Testis (tissue), 2 donors: ENCODE measurements at regions not wholly inside any gene's neighbourhood (a gene's known extent, or its start where the extent isn't known, plus 50 kb on each side); places are given as distances from the start of the nearest gene placed in this dataset.

Experiments
- DNase-seq: peaks from one replicate; pipeline ENCODE4 v3.0.0-alpha.2; 2019
- H3K27ac ChIP-seq, 2 donors: fragments of 200-600 bp; sonication (generic); one replicate each; pipeline ENCODE4 v1.5.1; 2019
- H3K27me3 ChIP-seq: fragments of 200-600 bp; sonication (generic); one replicate; pipeline ENCODE4 v1.5.1; 2019
- H3K36me3 ChIP-seq: fragments of 200-600 bp; sonication (generic); one replicate; pipeline ENCODE4 v1.5.1; 2017; ENCODE audit warnings: low read depth; ENCODE audit errors: missing control alignments
- H3K4me1 ChIP-seq: fragments of 200-600 bp; sonication (generic); one replicate; pipeline ENCODE4 v1.5.1; 2019
- H3K4me3 ChIP-seq, 2 donors: fragments of 200-600 bp; sonication (generic); one replicate each; pipeline ENCODE4 v1.5.1; 2017 to 2019
- H3K9me3 ChIP-seq: fragments of 200-600 bp; sonication (generic); one replicate; pipeline ENCODE4 v1.5.1; 2017
- POLR2A ChIP-seq: fragments of 450-650 bp; IDR thresholded peaks from one replicate; pipeline ENCODE4 v1.6.1; 2017; ENCODE audit warnings: antibody characterized with exemption, mild to moderate bottlenecking, moderate library complexity
- WGBS, 2 donors: methylation state at CpG; one replicate each; pipeline ENCODE4 v1.1.5; 2018; 5-methylcytosine and 5-hydroxymethylcytosine counted together
- intact Hi-C: fragments of 100-400 bp; cut with DNase I; formaldehyde crosslinking; loops from one replicate; pipeline ENCODE4 v1.15.1; 2023; ENCODE audit warnings: low total_unique reads
- TF ChIP-seq, protein P1 (sequence below), 3 experiments: fragments of 450-650 bp in 2 of 3; fragments of 200-600 bp in 1 of 3; sonication (generic) in 1 of 3; IDR thresholded peaks; one replicate each; pipeline ENCODE4 v1.5.1; 2016 to 2019; ENCODE audit warnings: antibody characterized with exemption in 3 of 3, mild to moderate bottlenecking in 2 of 3, moderate library complexity in 1 of 3

DNA sequence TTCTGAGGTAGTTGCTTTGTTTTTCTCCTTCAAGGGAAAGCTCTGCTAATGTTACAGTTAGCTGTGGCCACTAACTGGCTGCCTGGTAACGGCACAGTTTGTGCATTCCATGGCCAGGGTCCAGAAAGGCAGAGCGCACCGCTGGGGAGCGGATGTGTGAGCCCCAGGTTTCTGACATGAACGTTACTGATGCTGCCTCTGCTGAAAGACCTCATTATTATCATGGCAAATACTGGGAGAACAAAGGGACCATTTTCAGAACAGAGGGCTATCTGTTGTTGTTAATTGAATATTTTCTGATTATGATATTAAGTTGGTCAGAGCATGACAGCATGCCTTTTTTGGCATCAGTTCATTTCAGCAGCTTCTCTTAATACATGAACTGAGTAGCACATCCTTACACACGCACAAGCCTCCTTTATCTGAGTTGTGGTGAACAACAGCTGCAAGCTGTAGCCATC lies 134.1 kb downstream of the NUDT12 start:
- Histone ChIP-seq H3K27ac (no peak overlapping the region), H3K9me3 (no peaks in the 10 kb centered on the region), H3K4me3 (no peak overlapping the region), H3K27me3 (no peaks in the 10 kb centered on the region), H3K36me3 (no peaks in the 10 kb centered on the region), H3K4me1 (no peaks in the 10 kb centered on the region)
- intact Hi-C loops, result no loop called here
- TF ChIP-seq, protein P1, sequence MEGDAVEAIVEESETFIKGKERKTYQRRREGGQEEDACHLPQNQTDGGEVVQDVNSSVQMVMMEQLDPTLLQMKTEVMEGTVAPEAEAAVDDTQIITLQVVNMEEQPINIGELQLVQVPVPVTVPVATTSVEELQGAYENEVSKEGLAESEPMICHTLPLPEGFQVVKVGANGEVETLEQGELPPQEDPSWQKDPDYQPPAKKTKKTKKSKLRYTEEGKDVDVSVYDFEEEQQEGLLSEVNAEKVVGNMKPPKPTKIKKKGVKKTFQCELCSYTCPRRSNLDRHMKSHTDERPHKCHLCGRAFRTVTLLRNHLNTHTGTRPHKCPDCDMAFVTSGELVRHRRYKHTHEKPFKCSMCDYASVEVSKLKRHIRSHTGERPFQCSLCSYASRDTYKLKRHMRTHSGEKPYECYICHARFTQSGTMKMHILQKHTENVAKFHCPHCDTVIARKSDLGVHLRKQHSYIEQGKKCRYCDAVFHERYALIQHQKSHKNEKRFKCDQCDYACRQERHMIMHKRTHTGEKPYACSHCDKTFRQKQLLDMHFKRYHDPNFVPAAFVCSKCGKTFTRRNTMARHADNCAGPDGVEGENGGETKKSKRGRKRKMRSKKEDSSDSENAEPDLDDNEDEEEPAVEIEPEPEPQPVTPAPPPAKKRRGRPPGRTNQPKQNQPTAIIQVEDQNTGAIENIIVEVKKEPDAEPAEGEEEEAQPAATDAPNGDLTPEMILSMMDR (IDR thresholded peaks at IDR 0.05), result no peak
- TF ChIP-seq POLR2A, result no peak
- WGBS, 2 donors, result 37 to 43% methylated on average over 6 of the region's 6 CpGs
- DNase-seq, result peak; percentile 74

DNA sequence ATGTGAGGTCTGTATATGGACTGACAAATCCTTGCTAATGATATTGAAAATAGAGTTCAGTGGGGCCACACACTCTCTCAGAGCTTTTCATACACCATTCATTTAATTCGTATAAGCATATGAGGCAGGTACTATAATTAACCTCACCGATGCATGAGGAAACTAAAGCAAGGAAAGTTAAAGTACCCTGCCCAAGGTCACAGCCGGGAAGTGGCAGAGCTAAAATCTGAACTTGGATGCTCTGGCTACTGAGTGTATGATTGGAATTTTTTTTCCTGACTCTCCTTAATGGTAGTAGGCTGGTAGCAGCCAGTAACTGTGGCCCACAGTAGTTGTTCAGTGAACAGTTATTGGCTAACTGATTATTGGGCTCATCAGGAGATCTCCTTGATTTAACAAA lies 135.3 kb downstream of the NUDT12 start:
- Histone ChIP-seq H3K27me3 (no peaks in the 10 kb centered on the region), H3K4me3 (no peak overlapping the region), H3K36me3 (no peaks in the 10 kb centered on the region), H3K27ac (no peak overlapping the region), H3K9me3 (no peaks in the 10 kb centered on the region), H3K4me1 (no peaks in the 10 kb centered on the region)
- 59 to 69% methylated on average over 3 of the region's 3 CpGs for WGBS, 2 donors
- TF ChIP-seq POLR2A, result no peak
- TF ChIP-seq, protein P1 (IDR thresholded peaks at IDR 0.05), result no peak
- intact Hi-C loops, result no loop called here
- no peak for DNase-seq

DNA sequence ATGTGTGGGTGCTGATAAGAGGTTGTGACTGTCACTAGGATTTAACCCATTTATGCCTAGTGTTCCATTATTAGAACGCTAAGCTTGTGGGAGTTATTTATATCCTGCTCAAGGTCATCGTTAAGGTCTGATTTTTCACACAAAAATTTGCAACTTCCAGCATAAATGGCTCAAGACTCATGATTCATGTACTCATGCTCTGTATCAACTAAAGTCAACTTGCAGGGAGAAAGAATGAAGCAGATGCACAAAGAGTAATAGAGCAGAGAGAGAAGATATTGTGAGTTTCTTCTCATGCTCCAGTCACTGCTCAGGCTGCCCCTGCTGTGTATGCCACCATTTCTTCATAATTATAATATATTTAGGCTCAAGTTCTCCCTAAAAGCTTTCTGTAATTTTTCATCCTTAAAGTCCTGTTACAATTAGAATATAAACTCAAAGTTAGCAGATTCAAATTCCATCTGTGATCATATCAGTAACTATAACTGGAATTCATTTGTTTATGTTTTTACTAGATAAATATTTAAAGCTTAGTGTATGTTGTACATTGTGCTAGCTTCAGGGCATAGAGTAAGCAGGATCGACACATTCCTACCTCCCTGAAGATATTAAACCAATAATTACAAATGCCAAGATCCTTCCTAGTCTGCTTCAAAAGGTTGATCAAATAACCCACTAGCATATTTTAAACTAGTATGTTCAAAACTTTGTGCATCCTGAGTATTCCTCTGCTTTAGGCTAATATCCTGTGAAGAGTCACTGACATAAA lies 136.7 kb downstream of the NUDT12 start:
- WGBS, 2 donors, result 60 to 63% methylated on average over 3 of the region's 3 CpGs
- Histone ChIP-seq H3K4me3 (no peak overlapping the region), H3K27me3 (no peaks in the 10 kb centered on the region), H3K4me1 (no peaks in the 10 kb centered on the region), H3K27ac (no peak overlapping the region), H3K36me3 (no peaks in the 10 kb centered on the region), H3K9me3 (no peaks in the 10 kb centered on the region)
- TF ChIP-seq, protein P1 (IDR thresholded peaks at IDR 0.05), result no peak
- DNase-seq, result no peak
- intact Hi-C loops, result no loop called here

DNA sequence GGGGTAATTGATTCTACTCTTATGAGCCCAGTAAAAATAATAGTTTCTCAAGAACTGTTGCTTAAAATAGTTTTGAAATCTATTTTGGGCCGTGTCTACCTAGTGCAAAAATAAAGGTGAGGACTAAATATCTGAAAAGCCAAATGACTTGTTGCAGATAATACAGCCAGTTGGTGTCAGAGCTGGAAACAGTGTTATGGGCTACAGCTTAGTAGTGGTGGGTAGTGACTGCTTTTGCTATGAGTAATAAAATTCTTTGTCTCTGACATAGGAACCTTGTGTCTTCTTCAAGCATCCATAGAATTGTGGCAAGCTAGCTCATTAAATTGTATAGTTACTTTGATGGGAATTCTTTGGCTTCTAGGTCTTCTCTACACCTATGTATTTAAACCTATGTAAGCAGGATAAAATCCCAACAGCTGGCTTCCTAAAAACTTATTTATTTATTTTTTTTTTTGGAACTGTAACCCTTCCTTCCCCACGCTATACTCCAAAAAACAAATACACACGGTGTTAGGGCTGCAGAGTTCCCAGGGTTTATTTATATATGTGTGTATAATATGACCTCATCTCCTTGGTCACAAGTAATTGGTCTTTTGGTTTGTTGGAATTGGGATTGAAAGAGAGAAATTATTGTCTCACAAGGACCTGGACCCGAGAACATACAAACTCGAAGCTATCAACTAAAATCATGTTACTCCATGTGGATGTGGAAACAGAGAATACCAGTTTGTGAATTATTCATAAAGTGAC lies 138.0 kb downstream of the NUDT12 start:
- 81 to 86% methylated on average over 5 of the region's 5 CpGs for WGBS, 2 donors
- no peak for TF ChIP-seq POLR2A
- TF ChIP-seq, protein P1 (IDR thresholded peaks at IDR 0.05), result no peak
- intact Hi-C loops, result no loop called here
- no peak overlapping the region for H3K27ac ChIP-seq
- no peaks in the 10 kb centered on the region for H3K36me3 ChIP-seq
- no peak overlapping the region for H3K4me3 ChIP-seq
- no peaks in the 10 kb centered on the region for H3K4me1 ChIP-seq
- no peaks in the 10 kb centered on the region for H3K27me3 ChIP-seq
- no peaks in the 10 kb centered on the region for H3K9me3 ChIP-seq
- DNase-seq, result no peak
